ENCODE measurements at regions not wholly inside any gene's neighbourhood (a gene's known extent, or its start where the extent isn't known, plus 50 kb on each side); places are given as distances from the start of the nearest gene placed in this dataset.
"Not testable (repeated sequence)": the region's sequence is repeated elsewhere in the genome, so short reads cannot be mapped to it uniquely, and the experiment has no call there.

- no peak for DNase-seq
Measured at GRCh38 chr4:66516940-66517339, 846.7 kb upstream of the EPHA5 start.

- DNase-seq, result no peak
Measured at GRCh38 chr4:66506985-66507384, 836.7 kb upstream of the EPHA5 start.

- DNase-seq, result no peak
Measured at GRCh38 chr4:66501997-66502396, 831.7 kb upstream of the EPHA5 start.

- DNase-seq, result no peak
Measured at GRCh38 chr4:66490729-66491128, 820.4 kb upstream of the EPHA5 start.

GRCh38 chr4:66489783-66490452 lies 819.6 kb upstream of the EPHA5 start:
- no peak for DNase-seq

GRCh38 chr4:66489370-66489769 lies 819.1 kb upstream of the EPHA5 start:
- no peak for DNase-seq

GRCh38 chr4:66486068-66486467 lies 815.8 kb upstream of the EPHA5 start:
- no peak for DNase-seq

- DNase-seq, result no peak
Measured at GRCh38 chr4:66482186-66482585, 811.9 kb upstream of the EPHA5 start.

- no peak for DNase-seq
Measured at GRCh38 chr4:66475596-66475995, 805.3 kb upstream of the EPHA5 start.

GRCh38 chr4:66465111-66465510 lies 794.8 kb upstream of the EPHA5 start:
- DNase-seq, result no peak

- not testable (repeated sequence) for DNase-seq
Measured at GRCh38 chr4:66462890-66463289, 792.6 kb upstream of the EPHA5 start.

GRCh38 chr4:66451741-66452140 lies 781.5 kb upstream of the EPHA5 start:
- no peak for DNase-seq

GRCh38 chr4:66443008-66443407 lies 772.7 kb upstream of the EPHA5 start:
- no peak for DNase-seq

- DNase-seq, result no peak
Measured at GRCh38 chr4:66439508-66439907, 769.2 kb upstream of the EPHA5 start.

- DNase-seq, result no peak
Measured at GRCh38 chr4:66433706-66434105, 763.4 kb upstream of the EPHA5 start.

GRCh38 chr4:66430856-66431255 lies 760.6 kb upstream of the EPHA5 start:
- DNase-seq, result no peak

- DNase-seq, result no peak
Measured at GRCh38 chr4:66429276-66429675, 759.0 kb upstream of the EPHA5 start.

- no peak for DNase-seq
Measured at GRCh38 chr4:66416425-66416824, 746.1 kb upstream of the EPHA5 start.

- DNase-seq, result no peak
Measured at GRCh38 chr4:66404141-66404540, 733.9 kb upstream of the EPHA5 start.

GRCh38 chr4:66376921-66377320 lies 706.6 kb upstream of the EPHA5 start:
- DNase-seq, result no peak

- DNase-seq, result no peak
Measured at GRCh38 chr4:66376396-66376795, 706.1 kb upstream of the EPHA5 start.

GRCh38 chr4:66373268-66373667 lies 703.0 kb upstream of the EPHA5 start:
- DNase-seq, result no peak

GRCh38 chr4:66372706-66373105 lies 702.4 kb upstream of the EPHA5 start:
- no peak for DNase-seq

GRCh38 chr4:66367043-66367660 lies 696.9 kb upstream of the EPHA5 start:
- no peak for DNase-seq

GRCh38 chr4:66360395-66360794 lies 690.1 kb upstream of the EPHA5 start:
- not testable (repeated sequence) for DNase-seq

Data from stimulated activated CD4-positive, alpha-beta T cell treated with anti-CD3 and anti-CD28 coated beads, Interleukin-2, amount 100 ng/mL, for 48 hours (primary cell).